Activated B cell treated with CpG ODN at 0.5 μM for 24 hours (primary cell): ENCODE measurements at regions not wholly inside any gene's neighbourhood (a gene's known extent, or its start where the extent isn't known, plus 50 kb on each side); places are given as distances from the start of the nearest gene placed in this dataset.

ENCODE experiments used
- ATAC-seq: fragments of 200-7000 bp; cut with Tn5 transposase; one replicate; pipeline ENCODE4 v1.10.0; 2021; ENCODE audit warnings: low read depth, mild to moderate bottlenecking, moderate library complexity
- CTCF ChIA-PET: fragments of 350-600 bp; sonication (Branson Sonifier 250); formaldehyde crosslinking; loops from one replicate; lab custom pipeline; 2021; ENCODE audit warnings: antibody characterized with exemption; lab: Charles Lee
- POLR2A ChIA-PET: fragments of 350-600 bp; sonication (Branson Sonifier 250); formaldehyde crosslinking; loops from one replicate; lab custom pipeline; 2021; ENCODE audit warnings: antibody characterized with exemption; lab: Charles Lee
- DNase-seq: peaks from one replicate; pipeline ENCODE4 v3.0.0; 2022
- H3K27ac Mint-ChIP-seq: one replicate; pipeline ENCODE4 v1.8.0; 2020; ENCODE audit warnings: mixed read lengths
- H3K27me3 Mint-ChIP-seq: one replicate; pipeline ENCODE4 v1.8.0; 2021; ENCODE audit warnings: mixed read lengths
- H3K36me3 Mint-ChIP-seq: one replicate; pipeline ENCODE4 v1.8.0; 2021; ENCODE audit warnings: low read depth, mixed read lengths
- H3K4me1 Mint-ChIP-seq: one replicate; pipeline ENCODE4 v1.8.0; 2021; ENCODE audit warnings: mixed read lengths
- H3K4me3 Mint-ChIP-seq: one replicate; pipeline ENCODE4 v1.8.0; 2020; ENCODE audit warnings: mild to moderate bottlenecking, mixed read lengths
- H3K9me3 Mint-ChIP-seq: one replicate; pipeline ENCODE4 v1.8.0; 2020; ENCODE audit warnings: mixed read lengths
- intact Hi-C: fragments of 100-400 bp; cut with micrococcal nuclease; formaldehyde crosslinking; loops from one replicate; pipeline ENCODE4 v1.15.1; 2024
- TF ChIP-seq, protein P1 (sequence below): fragments of 200-600 bp; IDR thresholded peaks from one replicate; pipeline ENCODE4 v1.8.0; 2022; ENCODE audit warnings: antibody characterized with exemption, mild to moderate bottlenecking

DNA sequence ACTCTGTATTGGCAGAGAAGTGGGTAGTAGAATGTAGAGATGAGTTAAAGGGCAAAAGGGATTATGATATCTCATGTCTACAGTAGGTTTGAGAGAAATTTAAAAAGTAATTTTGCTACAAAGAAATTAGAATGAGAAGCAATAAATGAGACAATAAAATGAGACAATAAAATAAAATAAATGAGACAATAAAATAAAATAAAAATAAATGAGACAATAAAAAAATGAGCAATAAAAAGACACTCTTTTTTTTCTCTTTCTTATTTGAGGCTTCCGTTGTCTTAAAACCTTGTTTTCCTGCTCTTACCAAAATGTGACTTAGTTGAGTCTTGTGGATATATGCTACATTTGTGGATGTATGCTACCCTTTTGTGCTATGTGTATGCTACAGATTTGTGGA lies 615.4 kb upstream of the PKDCC start:
- ChIA-PET CTCF (no interaction called here), POLR2A (no interaction called here)
- intact Hi-C loops: no loop called here
- no peaks in the 10 kb centered on the region for H3K4me1 Mint-ChIP-seq
- H3K4me3 Mint-ChIP-seq: no peak overlapping the region
- no peaks in the 10 kb centered on the region for H3K27me3 Mint-ChIP-seq
- no peak for DNase-seq
- H3K36me3 Mint-ChIP-seq: no peaks in the 10 kb centered on the region
- no peak for ATAC-seq
- TF ChIP-seq, protein P1, sequence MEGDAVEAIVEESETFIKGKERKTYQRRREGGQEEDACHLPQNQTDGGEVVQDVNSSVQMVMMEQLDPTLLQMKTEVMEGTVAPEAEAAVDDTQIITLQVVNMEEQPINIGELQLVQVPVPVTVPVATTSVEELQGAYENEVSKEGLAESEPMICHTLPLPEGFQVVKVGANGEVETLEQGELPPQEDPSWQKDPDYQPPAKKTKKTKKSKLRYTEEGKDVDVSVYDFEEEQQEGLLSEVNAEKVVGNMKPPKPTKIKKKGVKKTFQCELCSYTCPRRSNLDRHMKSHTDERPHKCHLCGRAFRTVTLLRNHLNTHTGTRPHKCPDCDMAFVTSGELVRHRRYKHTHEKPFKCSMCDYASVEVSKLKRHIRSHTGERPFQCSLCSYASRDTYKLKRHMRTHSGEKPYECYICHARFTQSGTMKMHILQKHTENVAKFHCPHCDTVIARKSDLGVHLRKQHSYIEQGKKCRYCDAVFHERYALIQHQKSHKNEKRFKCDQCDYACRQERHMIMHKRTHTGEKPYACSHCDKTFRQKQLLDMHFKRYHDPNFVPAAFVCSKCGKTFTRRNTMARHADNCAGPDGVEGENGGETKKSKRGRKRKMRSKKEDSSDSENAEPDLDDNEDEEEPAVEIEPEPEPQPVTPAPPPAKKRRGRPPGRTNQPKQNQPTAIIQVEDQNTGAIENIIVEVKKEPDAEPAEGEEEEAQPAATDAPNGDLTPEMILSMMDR: no peak
- no peak overlapping the region for H3K27ac Mint-ChIP-seq
- H3K9me3 Mint-ChIP-seq: peaks cover 6% of the 10 kb centered on the region

DNA sequence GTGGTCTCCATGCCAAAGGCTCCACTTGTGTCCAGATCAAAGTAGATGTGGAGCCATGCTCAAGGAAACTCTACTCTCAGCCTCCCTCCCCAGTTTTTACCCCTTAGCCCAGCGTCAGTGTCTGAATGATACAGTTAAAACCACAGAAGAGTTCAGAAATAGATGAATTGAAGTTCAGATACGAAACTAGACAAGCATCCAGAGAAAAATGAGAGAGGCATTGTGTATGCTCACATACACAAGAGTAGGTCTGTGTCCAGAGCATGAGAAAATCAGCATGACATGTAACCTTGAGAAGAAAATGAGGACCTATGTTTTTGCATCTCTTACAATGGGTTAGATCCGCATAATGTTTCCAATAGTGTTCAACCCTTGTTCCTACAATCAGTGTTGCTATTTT lies 612.8 kb upstream of the PKDCC start:
- CTCF ChIA-PET: no interaction called here

DNA sequence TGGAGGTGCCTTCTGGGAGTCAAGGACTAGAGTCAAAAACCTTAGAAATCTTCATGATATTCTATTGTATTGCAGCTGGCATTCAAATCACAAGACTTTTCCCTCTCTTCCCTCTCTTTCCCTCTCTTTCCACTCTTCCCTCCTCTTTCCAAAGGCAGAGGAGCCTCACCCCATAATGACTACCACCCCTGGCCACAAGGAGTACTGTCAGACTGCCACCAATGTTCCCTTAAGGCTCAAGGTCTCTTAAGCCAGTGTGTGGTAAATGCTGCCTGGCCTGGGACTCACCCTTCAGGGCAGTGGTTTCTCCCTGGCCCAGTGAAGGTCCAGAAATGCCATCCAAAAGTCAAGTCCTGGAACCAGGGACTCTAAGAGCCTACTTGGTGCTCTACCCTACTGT lies 605.9 kb upstream of the PKDCC start:
- no peaks in the 10 kb centered on the region for H3K4me1 Mint-ChIP-seq
- ChIA-PET POLR2A (no interaction called here), CTCF (no interaction called here)
- DNase-seq (no peak), ATAC-seq (no peak)
- intact Hi-C loops: no loop called here
- H3K36me3 Mint-ChIP-seq: no peaks in the 10 kb centered on the region
- peaks cover 6% of the 10 kb centered on the region for H3K9me3 Mint-ChIP-seq
- H3K27ac Mint-ChIP-seq: no peak overlapping the region
- no peak overlapping the region for H3K4me3 Mint-ChIP-seq
- H3K27me3 Mint-ChIP-seq: no peaks in the 10 kb centered on the region
- TF ChIP-seq, protein P1: no peak

More for the DNA sequence above, 612.8 kb upstream of the PKDCC start:
- Mint-ChIP-seq H3K27ac (no peak overlapping the region), H3K27me3 (no peaks in the 10 kb centered on the region), H3K9me3 (peaks cover 7% of the 10 kb centered on the region), H3K4me3 (no peak overlapping the region), H3K36me3 (no peaks in the 10 kb centered on the region), H3K4me1 (no peaks in the 10 kb centered on the region)
- POLR2A ChIA-PET: no interaction called here
- intact Hi-C loops: no loop called here
- ATAC-seq (no peak), DNase-seq (no peak)
- TF ChIP-seq, protein P1: no peak

DNA sequence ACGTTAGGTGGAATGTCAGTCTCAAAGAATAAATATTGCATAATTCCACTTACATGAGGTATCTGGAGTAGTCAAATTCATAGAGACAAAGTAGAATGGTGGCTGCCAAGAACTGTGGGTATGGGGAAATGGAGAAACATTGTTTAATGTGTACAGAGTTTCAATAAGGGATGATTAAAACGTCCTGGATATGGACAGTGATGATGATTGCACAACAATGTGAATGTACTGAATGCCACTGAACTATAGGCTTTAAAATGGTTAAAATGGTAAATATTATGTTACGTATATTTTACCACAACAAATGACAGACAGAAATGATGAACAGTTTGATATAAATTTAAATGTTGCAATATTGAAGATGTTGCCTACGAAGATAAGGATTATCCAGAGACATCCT lies 602.0 kb upstream of the PKDCC start:
- H3K27me3 Mint-ChIP-seq: no peaks in the 10 kb centered on the region
- intact Hi-C loops: no loop called here
- no peak for DNase-seq
- no peaks in the 10 kb centered on the region for H3K36me3 Mint-ChIP-seq
- no peak overlapping the region for H3K27ac Mint-ChIP-seq
- no peaks in the 10 kb centered on the region for H3K4me1 Mint-ChIP-seq
- ATAC-seq: no peak
- ChIA-PET POLR2A (no interaction called here), CTCF (no interaction called here)
- TF ChIP-seq, protein P1: no peak
- H3K9me3 Mint-ChIP-seq: no peaks in the 10 kb centered on the region
- H3K4me3 Mint-ChIP-seq: no peak overlapping the region

DNA sequence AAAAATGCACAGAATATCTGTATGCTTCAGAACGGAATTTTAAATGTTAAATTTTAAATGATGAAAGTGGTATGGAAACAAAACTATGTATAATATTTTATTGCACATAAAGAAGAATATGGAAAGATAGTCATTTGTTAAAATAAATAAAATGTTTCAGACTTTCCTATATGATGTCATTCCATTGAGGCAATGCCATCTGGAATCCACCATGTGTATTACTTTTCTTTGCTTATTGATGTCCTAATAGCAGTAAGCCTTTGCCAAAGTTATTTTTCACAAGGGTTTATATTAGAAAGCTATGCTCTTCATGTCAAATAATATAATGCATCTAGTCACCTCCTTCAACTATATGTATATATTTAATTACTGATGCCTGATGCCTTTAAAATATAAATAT lies 601.6 kb upstream of the PKDCC start:
- no peaks in the 10 kb centered on the region for H3K36me3 Mint-ChIP-seq
- no peaks in the 10 kb centered on the region for H3K4me1 Mint-ChIP-seq
- H3K27me3 Mint-ChIP-seq: no peaks in the 10 kb centered on the region
- intact Hi-C loops: no loop called here
- H3K4me3 Mint-ChIP-seq: no peak overlapping the region
- no peak for ATAC-seq
- ChIA-PET CTCF (no interaction called here), POLR2A (no interaction called here)
- no peak for DNase-seq
- H3K27ac Mint-ChIP-seq: no peak overlapping the region
- no peaks in the 10 kb centered on the region for H3K9me3 Mint-ChIP-seq
- TF ChIP-seq, protein P1: no peak
